Activated CD4-positive, alpha-beta memory T cell treated with anti-CD3 and anti-CD28 coated beads for 36 hours (primary cell): ENCODE measurements at regions not wholly inside any gene's neighbourhood (a gene's known extent, or its start where the extent isn't known, plus 50 kb on each side); places are given as distances from the start of the nearest gene placed in this dataset.

Experiments used
- CTCF ChIA-PET: fragments of 350-600 bp; sonication (Branson Sonifier 250); formaldehyde crosslinking; loops from one replicate; lab custom pipeline; 2021; ENCODE audit warnings: antibody characterized with exemption, inconsistent platforms; lab: Charles Lee
- POLR2A ChIA-PET: fragments of 350-600 bp; sonication (Branson Sonifier 250); formaldehyde crosslinking; loops from one replicate; lab custom pipeline; 2021; ENCODE audit warnings: antibody characterized with exemption; lab: Charles Lee
- DNase-seq: peaks from one replicate; pipeline ENCODE4 v3.0.0-alpha.2; 2020
- H3K27ac Mint-ChIP-seq: one replicate; pipeline ENCODE4 v1.8.0; 2021; ENCODE audit warnings: mixed read lengths
- H3K27me3 Mint-ChIP-seq: one replicate; pipeline ENCODE4 v1.8.0; 2021; ENCODE audit warnings: mixed read lengths
- H3K36me3 Mint-ChIP-seq: one replicate; pipeline ENCODE4 v1.8.0; 2021; ENCODE audit warnings: mixed read lengths
- H3K4me1 Mint-ChIP-seq: one replicate; pipeline ENCODE4 v1.8.0; 2021; ENCODE audit warnings: low read depth, mixed read lengths
- H3K4me3 Mint-ChIP-seq: one replicate; pipeline ENCODE4 v1.8.0; 2021; ENCODE audit warnings: mild to moderate bottlenecking, mixed read lengths
- H3K9me3 Mint-ChIP-seq: one replicate; pipeline ENCODE4 v1.8.0; 2021; ENCODE audit warnings: mixed read lengths
- intact Hi-C: fragments of 100-400 bp; cut with micrococcal nuclease; formaldehyde crosslinking; loops from one replicate; pipeline ENCODE4 v1.15.1; 2023

GRCh38 chr16:76199681-76200220 lies 77.5 kb upstream of the CNTNAP4 start:
- intact Hi-C loops, result no loop called here
- POLR2A ChIA-PET, result no interaction called here
- no peaks in the 10 kb centered on the region for H3K27me3 Mint-ChIP-seq
- no peak overlapping the region for H3K4me3 Mint-ChIP-seq
- H3K4me1 Mint-ChIP-seq, result no peaks in the 10 kb centered on the region
- peaks cover 2% of the 10 kb centered on the region for H3K9me3 Mint-ChIP-seq
- no peak for DNase-seq
- H3K27ac Mint-ChIP-seq, result no peak overlapping the region
- H3K36me3 Mint-ChIP-seq, result no peaks in the 10 kb centered on the region
- CTCF ChIA-PET, result no interaction called here

DNA sequence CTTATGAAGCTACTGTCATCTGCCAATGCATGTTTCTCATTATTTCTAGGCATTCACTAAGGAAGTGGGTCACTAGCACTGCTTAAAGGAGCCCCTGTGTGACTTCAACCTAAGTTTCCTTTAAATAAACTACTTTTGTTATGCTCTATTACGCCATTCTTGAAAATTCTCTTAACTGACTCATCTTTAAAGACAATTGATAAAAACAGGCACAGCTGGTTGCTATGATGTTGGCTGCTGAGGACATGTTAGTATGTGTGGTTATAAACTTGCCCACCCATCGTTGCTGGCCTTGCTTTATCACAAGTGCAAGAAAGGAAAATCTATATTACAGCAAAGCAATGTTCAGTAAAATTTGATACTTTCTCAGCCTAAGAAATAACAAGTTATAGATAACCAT lies 75.8 kb upstream of the CNTNAP4 start:
- ChIA-PET POLR2A (no interaction called here), CTCF (no interaction called here)
- Mint-ChIP-seq H3K27ac (no peak overlapping the region), H3K9me3 (peaks cover 4% of the 10 kb centered on the region), H3K4me1 (no peaks in the 10 kb centered on the region), H3K4me3 (no peak overlapping the region), H3K27me3 (no peaks in the 10 kb centered on the region), H3K36me3 (no peaks in the 10 kb centered on the region)
- intact Hi-C loops, result no loop called here
- DNase-seq, result no peak

DNA sequence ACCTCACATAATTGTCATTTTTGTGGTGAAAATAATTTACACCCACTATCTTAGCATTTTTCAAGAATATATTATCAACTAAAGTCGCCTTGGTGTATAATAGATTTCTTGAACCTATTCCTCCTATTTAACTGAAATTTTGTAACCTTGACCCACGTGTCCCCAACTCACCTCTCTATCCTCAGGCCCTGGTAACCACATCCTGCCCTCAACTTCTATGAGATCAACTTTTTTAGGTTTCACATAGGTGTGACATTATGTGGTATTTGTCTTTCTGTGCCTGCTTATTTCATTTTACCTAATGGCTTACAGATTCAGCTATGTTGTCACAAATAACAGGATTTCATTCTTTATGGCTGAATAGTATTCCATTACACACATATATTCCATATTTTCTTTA lies 73.0 kb upstream of the CNTNAP4 start:
- ChIA-PET CTCF (no interaction called here), POLR2A (no interaction called here)
- H3K27ac Mint-ChIP-seq, result no peak overlapping the region
- H3K4me3 Mint-ChIP-seq, result no peak overlapping the region
- H3K4me1 Mint-ChIP-seq, result no peaks in the 10 kb centered on the region
- no peaks in the 10 kb centered on the region for H3K36me3 Mint-ChIP-seq
- DNase-seq, result no peak
- peaks cover 4% of the 10 kb centered on the region for H3K9me3 Mint-ChIP-seq
- H3K27me3 Mint-ChIP-seq, result no peaks in the 10 kb centered on the region
- intact Hi-C loops, result no loop called here

GRCh38 chr16:76207270-76207669 lies 69.9 kb upstream of the CNTNAP4 start:
- Mint-ChIP-seq H3K4me1 (no peaks in the 10 kb centered on the region), H3K4me3 (no peak overlapping the region), H3K27me3 (no peaks in the 10 kb centered on the region), H3K27ac (no peak overlapping the region), H3K9me3 (peaks cover 2% of the 10 kb centered on the region), H3K36me3 (no peaks in the 10 kb centered on the region)
- intact Hi-C loops, result no loop called here
- DNase-seq, result no peak
- POLR2A ChIA-PET, result no interaction called here
- CTCF ChIA-PET, result no interaction called here

DNA sequence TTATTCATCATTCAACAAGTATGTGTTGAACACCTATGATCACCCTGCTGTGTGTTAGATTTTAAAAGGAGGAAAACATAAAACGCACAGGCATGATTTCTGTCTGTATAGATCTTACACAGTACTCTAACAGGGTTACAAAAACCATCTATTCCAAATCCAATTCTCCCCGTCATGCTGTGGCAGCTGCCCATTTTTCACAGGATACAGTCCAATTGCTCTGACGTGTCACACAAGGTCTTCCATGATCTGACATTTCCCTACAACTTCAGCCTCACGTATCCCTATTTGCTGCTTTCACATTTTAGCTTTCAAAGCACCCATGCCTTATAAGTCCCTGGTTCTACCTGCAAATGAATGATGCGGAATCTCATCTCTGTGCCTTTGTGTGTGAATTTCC lies 67.0 kb upstream of the CNTNAP4 start:
- Mint-ChIP-seq H3K27ac (no peak overlapping the region), H3K4me1 (no peaks in the 10 kb centered on the region), H3K4me3 (no peak overlapping the region), H3K36me3 (no peaks in the 10 kb centered on the region), H3K9me3 (peaks cover 11% of the 10 kb centered on the region), H3K27me3 (no peaks in the 10 kb centered on the region)
- no peak for DNase-seq
- intact Hi-C loops, result no loop called here
- ChIA-PET CTCF (no interaction called here), POLR2A (no interaction called here)

- Mint-ChIP-seq H3K9me3 (peaks cover 9% of the 10 kb centered on the region), H3K4me1 (no peaks in the 10 kb centered on the region), H3K36me3 (no peaks in the 10 kb centered on the region), H3K27me3 (no peaks in the 10 kb centered on the region), H3K4me3 (no peak overlapping the region), H3K27ac (no peak overlapping the region)
- no peak for DNase-seq
- ChIA-PET POLR2A (no interaction called here), CTCF (no interaction called here)
- intact Hi-C loops, result no loop called here
These were observed 63.3 kb upstream of the CNTNAP4 start for GRCh38 chr16:76213860-76214259.

- Mint-ChIP-seq H3K27ac (no peak overlapping the region), H3K9me3 (peaks cover 9% of the 10 kb centered on the region), H3K27me3 (no peaks in the 10 kb centered on the region), H3K4me3 (no peak overlapping the region), H3K4me1 (no peaks in the 10 kb centered on the region), H3K36me3 (no peaks in the 10 kb centered on the region)
- no peak for DNase-seq
- intact Hi-C loops, result no loop called here
- POLR2A ChIA-PET, result no interaction called here
- CTCF ChIA-PET, result no interaction called here
These were observed 62.3 kb upstream of the CNTNAP4 start for GRCh38 chr16:76214856-76215255.

GRCh38 chr16:76222087-76222486 lies 55.1 kb upstream of the CNTNAP4 start:
- ChIA-PET POLR2A (no interaction called here), CTCF (no interaction called here)
- intact Hi-C loops, result no loop called here

GRCh38 chr16:76222853-76223252 lies 54.3 kb upstream of the CNTNAP4 start:
- Mint-ChIP-seq H3K4me1 (no peaks in the 10 kb centered on the region), H3K36me3 (no peaks in the 10 kb centered on the region), H3K9me3 (peaks cover 4% of the 10 kb centered on the region), H3K4me3 (no peak overlapping the region), H3K27ac (no peak overlapping the region), H3K27me3 (no peaks in the 10 kb centered on the region)
- ChIA-PET CTCF (no interaction called here), POLR2A (no interaction called here)
- DNase-seq, result no peak
- intact Hi-C loops, result no loop called here

More at GRCh38 chr16:76222087-76222486, 55.1 kb upstream of the CNTNAP4 start:
- DNase-seq, result no peak
- Mint-ChIP-seq H3K4me1 (no peaks in the 10 kb centered on the region), H3K27ac (no peak overlapping the region), H3K4me3 (no peak overlapping the region), H3K9me3 (no peaks in the 10 kb centered on the region), H3K36me3 (no peaks in the 10 kb centered on the region), H3K27me3 (no peaks in the 10 kb centered on the region)

- ChIA-PET POLR2A (no interaction called here), CTCF (no interaction called here)
- intact Hi-C loops, result no loop called here
- Mint-ChIP-seq H3K27ac (no peak overlapping the region), H3K36me3 (no peaks in the 10 kb centered on the region), H3K27me3 (no peaks in the 10 kb centered on the region), H3K9me3 (peaks cover 8% of the 10 kb centered on the region), H3K4me3 (no peak overlapping the region), H3K4me1 (no peaks in the 10 kb centered on the region)
- DNase-seq, result no peak
These were observed 51.2 kb upstream of the CNTNAP4 start for GRCh38 chr16:76226011-76226410.

GRCh38 chr16:76226481-76226880 lies 50.7 kb upstream of the CNTNAP4 start:
- DNase-seq, result no peak
- ChIA-PET POLR2A (no interaction called here), CTCF (no interaction called here)
- Mint-ChIP-seq H3K27me3 (no peaks in the 10 kb centered on the region), H3K4me3 (no peak overlapping the region), H3K9me3 (peaks cover 10% of the 10 kb centered on the region), H3K27ac (no peak overlapping the region), H3K4me1 (no peaks in the 10 kb centered on the region), H3K36me3 (no peaks in the 10 kb centered on the region)
- intact Hi-C loops, result no loop called here
